ENCODE measurements at regions not wholly inside any gene's neighbourhood (a gene's known extent, or its start where the extent isn't known, plus 50 kb on each side); places are given as distances from the start of the nearest gene placed in this dataset.

- no peak for TF ChIP-seq AFF4 (CRISPR knock-in tag; IDR thresholded peaks at IDR 0.05; ENCODE audit: borderline replicate concordance)
- TF ChIP-seq PREB (CRISPR knock-in tag; IDR thresholded peaks at IDR 0.05; ENCODE audit: borderline replicate concordance) = no peak
- TF ChIP-seq TCF7 (CRISPR knock-in tag; IDR thresholded peaks at IDR 0.05; ENCODE audit: low read depth) = no peak
- no peak for TF ChIP-seq IRF1 (CRISPR knock-in tag; IDR thresholded peaks at IDR 0.05)
- no peak for TF ChIP-seq ZNF425 (CRISPR knock-in tag; conservative IDR thresholded peaks at IDR 0.05)
- no peak for TF ChIP-seq ZBTB43 (CRISPR knock-in tag; IDR thresholded peaks at IDR 0.05)
- TF ChIP-seq AR (CRISPR knock-in tag; IDR thresholded peaks at IDR 0.05) = no peak
- no peak for TF ChIP-seq ARID4B (CRISPR knock-in tag; IDR thresholded peaks at IDR 0.05; ENCODE audit: borderline replicate concordance)
- TF ChIP-seq ZNF263 (CRISPR knock-in tag; IDR thresholded peaks at IDR 0.05; ENCODE audit: low read depth) = no peak
- no peak for TF ChIP-seq MAX (CRISPR knock-in tag; IDR thresholded peaks at IDR 0.05)
- TF ChIP-seq ZNF671 (CRISPR knock-in tag; IDR thresholded peaks at IDR 0.05) = no peak
Observed at GRCh38 chr2:236715491-236715961, 145.9 kb downstream of the ACKR3 start (continued).
